ENCODE measurements at regions not wholly inside any gene's neighbourhood (a gene's known extent, or its start where the extent isn't known, plus 50 kb on each side); places are given as distances from the start of the nearest gene placed in this dataset.

DNA sequence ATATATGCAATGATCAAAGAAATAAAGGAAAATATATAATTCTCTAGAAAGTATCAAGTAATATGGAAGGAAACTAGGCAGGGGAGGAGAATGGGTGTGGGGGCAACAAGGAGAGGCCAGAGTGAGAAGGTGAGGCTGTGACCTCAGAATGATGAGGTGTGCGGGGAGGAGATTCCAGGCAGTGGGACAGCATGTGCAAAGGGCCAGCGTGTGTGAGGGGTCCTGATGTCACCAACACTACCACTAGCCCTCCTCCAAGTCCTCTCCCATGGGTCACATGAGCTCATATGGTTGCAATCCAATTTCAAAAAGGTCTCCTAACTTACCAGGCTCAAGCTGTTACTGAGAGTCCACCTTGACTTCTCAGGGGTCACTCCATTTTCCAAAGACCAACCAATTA, 463.9 kb downstream of the MN1 start:
- TF ChIP-seq, protein P1, sequence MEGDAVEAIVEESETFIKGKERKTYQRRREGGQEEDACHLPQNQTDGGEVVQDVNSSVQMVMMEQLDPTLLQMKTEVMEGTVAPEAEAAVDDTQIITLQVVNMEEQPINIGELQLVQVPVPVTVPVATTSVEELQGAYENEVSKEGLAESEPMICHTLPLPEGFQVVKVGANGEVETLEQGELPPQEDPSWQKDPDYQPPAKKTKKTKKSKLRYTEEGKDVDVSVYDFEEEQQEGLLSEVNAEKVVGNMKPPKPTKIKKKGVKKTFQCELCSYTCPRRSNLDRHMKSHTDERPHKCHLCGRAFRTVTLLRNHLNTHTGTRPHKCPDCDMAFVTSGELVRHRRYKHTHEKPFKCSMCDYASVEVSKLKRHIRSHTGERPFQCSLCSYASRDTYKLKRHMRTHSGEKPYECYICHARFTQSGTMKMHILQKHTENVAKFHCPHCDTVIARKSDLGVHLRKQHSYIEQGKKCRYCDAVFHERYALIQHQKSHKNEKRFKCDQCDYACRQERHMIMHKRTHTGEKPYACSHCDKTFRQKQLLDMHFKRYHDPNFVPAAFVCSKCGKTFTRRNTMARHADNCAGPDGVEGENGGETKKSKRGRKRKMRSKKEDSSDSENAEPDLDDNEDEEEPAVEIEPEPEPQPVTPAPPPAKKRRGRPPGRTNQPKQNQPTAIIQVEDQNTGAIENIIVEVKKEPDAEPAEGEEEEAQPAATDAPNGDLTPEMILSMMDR (IDR thresholded peaks at IDR 0.05; ENCODE audit: control extremely low read depth in 1 of 3, insufficient read depth in 1 of 3, low read depth in 1 of 3, low read length in 3 of 3) = no peak
- no peak for TF ChIP-seq POLR2AphosphoS5 (IDR thresholded peaks at IDR 0.05; ENCODE audit: low read depth, low read length)

Measured in H1 (cell line).